Vagina (tissue), 2 donors: ENCODE measurements at regions not wholly inside any gene's neighbourhood (a gene's known extent, or its start where the extent isn't known, plus 50 kb on each side); places are given as distances from the start of the nearest gene placed in this dataset.

Experiments used
- DNase-seq, 2 donors: peaks; one replicate each; pipeline ENCODE4 v3.0.0-alpha.2; 2017; ENCODE audit errors: extremely low spot score in 2 of 2
- H3K27ac ChIP-seq: fragments of 200-600 bp; sonication (generic); one replicate; pipeline ENCODE4 v1.5.1; 2019
- H3K27me3 ChIP-seq: fragments of 200-600 bp; sonication (generic); one replicate; pipeline ENCODE4 v1.5.1; 2019
- H3K36me3 ChIP-seq, 2 donors: fragments of 200-600 bp; sonication (generic); one replicate each; pipeline ENCODE4 v1.5.1; 2017 to 2019
- H3K4me1 ChIP-seq: fragments of 200-600 bp; sonication (generic); one replicate; pipeline ENCODE4 v1.5.1; 2019
- H3K4me3 ChIP-seq, 2 donors: fragments of 200-600 bp; sonication (generic); 1 replicate in 1 of 2; 2 replicates in 1 of 2; pipeline ENCODE4 v1.5.1; 2016 to 2019
- H3K9me3 ChIP-seq: fragments of 200-600 bp; sonication (generic); one replicate; pipeline ENCODE4 v1.5.1; 2019
- CTCF ChIP-seq, 3 experiments: fragments of 450-650 bp in 2 of 3; fragments of 200-600 bp in 1 of 3; sonication (generic) in 1 of 3; IDR thresholded peaks; one replicate each; pipeline ENCODE4 v1.5.1; 2017 to 2019; ENCODE audit warnings: antibody characterized with exemption in 3 of 3, mild to moderate bottlenecking in 2 of 3, moderate library complexity in 2 of 3
- POLR2A ChIP-seq, 2 donors: fragments of 450-650 bp; IDR thresholded peaks; one replicate each; pipeline ENCODE4 v1.6.1; 2017; ENCODE audit warnings: antibody characterized with exemption in 2 of 2, mild to moderate bottlenecking in 2 of 2, moderate library complexity in 2 of 2
- POLR2AphosphoS5 ChIP-seq, 2 donors: sonication (generic); formaldehyde crosslinking; IDR thresholded peaks; one replicate each; pipeline ENCODE4 v1.9.0; 2017; ENCODE audit warnings: antibody characterized with exemption in 2 of 2, mild to moderate bottlenecking in 2 of 2, low read depth in 1 of 2; ENCODE audit not compliant: insufficient read depth in 1 of 2
- intact Hi-C: fragments of 100-400 bp; cut with DNase I; formaldehyde crosslinking; loops from one replicate; pipeline ENCODE4 v1.15.1; 2023

- intact Hi-C loops: no loop called here
- peaks cover 59% of the 10 kb centered on the region for H3K4me1 ChIP-seq
- no peak overlapping the region for H3K27ac ChIP-seq
- DNase-seq: no peak
- no peaks in the 10 kb centered on the region for H3K27me3 ChIP-seq
- no peak overlapping the region for H3K4me3 ChIP-seq
- H3K9me3 ChIP-seq: no peaks in the 10 kb centered on the region
- TF ChIP-seq POLR2AphosphoS5 (IDR thresholded peaks at IDR 0.05; ENCODE audit: insufficient read depth in 1 of 2, low read depth in 1 of 2) (no peak), CTCF (IDR thresholded peaks at IDR 0.05) (no peak), POLR2A (IDR thresholded peaks at IDR 0.05) (no peak)
- H3K36me3 ChIP-seq: no peaks in the 10 kb centered on the region
Measured at GRCh38 chr5:56522169-56522568, 289.0 kb upstream of the ANKRD55 start.

GRCh38 chr5:56520986-56521730 is 288.0 kb upstream of the ANKRD55 start:
- Histone ChIP-seq H3K9me3 (no peaks in the 10 kb centered on the region), H3K27ac (no peak overlapping the region), H3K4me3 (no peak overlapping the region), H3K4me1 (peaks cover 59% of the 10 kb centered on the region), H3K36me3 (no peaks in the 10 kb centered on the region), H3K27me3 (no peaks in the 10 kb centered on the region)
- no peak for DNase-seq
- intact Hi-C loops: no loop called here
- no peak for TF ChIP-seq POLR2AphosphoS5 (IDR thresholded peaks at IDR 0.05; ENCODE audit: insufficient read depth in 1 of 2, low read depth in 1 of 2)
- no peak for TF ChIP-seq CTCF (IDR thresholded peaks at IDR 0.05)
- TF ChIP-seq POLR2A (IDR thresholded peaks at IDR 0.05): no peak

- H3K36me3 ChIP-seq: no peaks in the 10 kb centered on the region
- peaks cover 40% of the 10 kb centered on the region for H3K4me1 ChIP-seq
- intact Hi-C loops: no loop called here
- no peak for DNase-seq
- no peak overlapping the region for H3K4me3 ChIP-seq
- TF ChIP-seq POLR2A (IDR thresholded peaks at IDR 0.05): no peak
- TF ChIP-seq POLR2AphosphoS5 (IDR thresholded peaks at IDR 0.05; ENCODE audit: insufficient read depth in 1 of 2, low read depth in 1 of 2): no peak
- no peak for TF ChIP-seq CTCF (IDR thresholded peaks at IDR 0.05)
- no peak overlapping the region for H3K27ac ChIP-seq
- H3K9me3 ChIP-seq: no peaks in the 10 kb centered on the region
- no peaks in the 10 kb centered on the region for H3K27me3 ChIP-seq
Measured at GRCh38 chr5:56518820-56519219, 285.7 kb upstream of the ANKRD55 start.

GRCh38 chr5:56517011-56517416 is 283.9 kb upstream of the ANKRD55 start:
- Histone ChIP-seq H3K4me1 (peaks cover 35% of the 10 kb centered on the region), H3K4me3 (no peak overlapping the region), H3K9me3 (no peaks in the 10 kb centered on the region), H3K36me3 (no peaks in the 10 kb centered on the region), H3K27me3 (no peaks in the 10 kb centered on the region), H3K27ac (no peak overlapping the region)
- TF ChIP-seq POLR2AphosphoS5 (IDR thresholded peaks at IDR 0.05; ENCODE audit: insufficient read depth in 1 of 2, low read depth in 1 of 2) (no peak), CTCF (IDR thresholded peaks at IDR 0.05) (no peak), POLR2A (IDR thresholded peaks at IDR 0.05) (no peak)
- no peak for DNase-seq
- intact Hi-C loops: no loop called here

GRCh38 chr5:56516441-56516840 is 283.3 kb upstream of the ANKRD55 start:
- Histone ChIP-seq H3K9me3 (no peaks in the 10 kb centered on the region), H3K36me3 (no peaks in the 10 kb centered on the region), H3K27ac (no peak overlapping the region), H3K27me3 (no peaks in the 10 kb centered on the region), H3K4me3 (no peak overlapping the region), H3K4me1 (peaks cover 36% of the 10 kb centered on the region)
- no peak for DNase-seq
- intact Hi-C loops: no loop called here
- TF ChIP-seq POLR2A (IDR thresholded peaks at IDR 0.05) (no peak), POLR2AphosphoS5 (IDR thresholded peaks at IDR 0.05; ENCODE audit: insufficient read depth in 1 of 2, low read depth in 1 of 2) (no peak), CTCF (IDR thresholded peaks at IDR 0.05) (no peak)
